Activated T-helper 9 cell treated with anti-CD3 and anti-CD28 coated beads, Interleukin-2, amount 50 U/mL, for 16 hours (primary cell): ENCODE measurements at regions not wholly inside any gene's neighbourhood (a gene's known extent, or its start where the extent isn't known, plus 50 kb on each side); places are given as distances from the start of the nearest gene placed in this dataset.
"Not testable (repeated sequence)": the region's sequence is repeated elsewhere in the genome, so short reads cannot be mapped to it uniquely, and the experiment has no call there.

Experiments used
- DNase-seq: peaks from one replicate; pipeline ENCODE4 v3.0.0-alpha.2; 2020; ENCODE audit warnings: low read depth

DNA sequence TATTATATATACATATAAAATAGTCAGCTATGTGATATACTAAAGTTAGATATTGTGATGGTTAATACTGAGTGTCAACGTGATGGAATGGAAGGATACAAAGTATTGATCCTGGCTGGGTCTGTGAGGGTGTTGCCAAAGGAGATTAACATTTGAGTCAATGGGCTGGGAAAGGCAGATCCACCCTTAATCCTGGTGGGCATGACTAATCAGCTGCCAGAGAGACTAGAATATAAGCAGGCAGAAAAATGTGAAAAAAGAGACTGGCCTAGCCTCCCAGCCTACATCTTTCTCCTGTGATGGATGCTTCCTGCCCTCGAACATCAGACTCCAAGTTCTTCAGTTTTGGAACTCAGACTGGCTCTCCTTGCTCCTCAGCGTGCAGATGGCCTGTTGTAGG is 321.6 kb upstream of the NT5E start:
- not testable (repeated sequence) for DNase-seq

- DNase-seq, result no peak
Measured at GRCh38 chr6:85127696-85128243, 322.1 kb upstream of the NT5E start.

DNA sequence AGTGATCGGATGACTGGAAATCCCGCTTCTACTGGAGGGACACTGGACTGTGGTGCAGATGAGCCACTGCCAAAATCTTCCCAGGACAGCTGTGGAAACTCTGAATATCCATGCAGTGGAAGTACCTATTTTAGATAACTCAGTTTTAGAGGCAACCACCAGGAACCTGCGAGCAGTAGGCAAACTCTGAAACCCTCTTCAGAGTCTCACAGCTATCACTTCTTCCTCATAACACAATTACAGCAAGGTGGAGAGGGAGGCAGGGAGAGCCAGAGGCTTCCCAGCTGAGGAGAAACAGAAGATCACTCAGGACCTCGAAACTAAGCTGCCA is 322.8 kb upstream of the NT5E start:
- DNase-seq, result no peak

- no peak for DNase-seq
Measured at GRCh38 chr6:85126485-85127167, 323.3 kb upstream of the NT5E start.

DNA sequence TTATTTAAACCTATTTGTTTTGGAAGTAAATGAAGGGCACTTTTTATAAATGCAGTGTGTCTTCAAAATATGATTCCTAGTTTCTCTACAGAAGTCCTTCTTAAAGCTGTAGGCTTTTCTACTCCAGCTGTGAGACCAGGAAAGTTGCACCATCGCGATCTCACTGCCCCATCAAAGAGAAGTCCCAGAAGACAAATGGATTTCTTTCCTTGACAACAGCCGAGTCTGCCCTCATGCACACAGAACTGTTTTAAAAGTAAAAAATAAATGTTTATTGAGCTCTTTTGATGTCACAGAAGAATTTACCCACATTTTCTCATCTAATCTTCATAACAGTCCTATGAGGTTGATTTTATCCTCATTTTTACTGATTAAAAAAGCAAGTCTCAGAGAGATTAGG is 324.4 kb upstream of the NT5E start:
- no peak for DNase-seq

DNA sequence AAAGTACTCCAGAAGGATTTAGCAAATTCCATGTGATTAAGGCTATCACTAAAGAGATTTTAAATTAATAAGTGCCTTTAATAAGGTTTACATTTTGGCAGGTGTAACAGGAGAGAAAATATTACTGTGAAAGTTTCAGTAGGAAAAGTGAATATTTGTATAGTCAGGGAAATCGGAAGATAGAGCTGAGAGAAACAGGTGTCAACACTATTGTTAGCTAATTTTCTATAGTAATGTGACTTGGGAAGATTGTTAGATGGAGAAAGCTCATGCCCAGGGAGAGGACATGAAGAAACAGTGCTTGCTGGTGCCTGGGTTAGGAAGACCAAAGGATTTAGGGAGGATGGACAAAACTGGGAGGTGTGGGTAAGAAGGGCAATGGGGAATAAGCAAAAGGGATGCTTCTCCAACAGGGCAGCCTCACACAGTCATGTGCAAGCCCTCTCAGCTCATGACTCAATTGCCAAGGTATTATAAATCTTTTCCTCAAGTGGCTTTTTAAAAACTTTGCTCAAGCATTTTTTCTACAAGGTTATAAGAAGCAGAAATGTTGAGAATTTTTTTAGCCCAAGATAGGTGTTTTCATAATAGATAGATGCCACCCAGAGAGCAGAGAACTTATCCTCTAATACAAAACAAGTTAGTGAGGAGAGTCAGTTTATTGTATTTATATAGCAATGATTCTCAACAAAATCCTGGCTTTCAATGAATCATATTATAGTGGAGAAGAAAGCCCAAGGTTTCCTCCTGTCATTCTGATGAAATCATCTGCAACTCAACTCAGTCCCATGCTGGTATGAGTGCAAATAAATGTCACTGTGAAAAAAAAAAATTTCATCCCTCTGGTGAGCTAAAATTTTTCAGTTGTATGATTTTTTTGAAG is 325.2 kb upstream of the NT5E start:
- DNase-seq, result no peak

DNA sequence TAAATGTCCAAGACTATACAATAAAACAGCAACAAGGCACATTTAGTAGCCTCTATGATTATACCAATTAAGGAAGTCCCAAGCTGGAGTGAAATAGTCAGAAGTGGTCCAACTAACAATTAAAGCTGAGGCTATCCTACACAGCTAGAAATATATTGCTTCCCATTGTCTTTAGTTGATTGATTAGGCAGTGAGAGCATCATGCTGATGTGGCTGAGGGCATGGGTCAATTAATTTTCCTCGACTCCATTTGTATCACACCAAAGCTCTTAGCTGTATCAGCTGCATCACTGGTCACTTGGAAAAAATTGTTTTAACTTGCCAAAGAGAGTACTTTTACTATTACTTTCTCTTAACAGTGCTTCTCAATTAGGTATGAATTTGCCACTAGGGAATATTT is 328.7 kb upstream of the NT5E start:
- no peak for DNase-seq

DNA sequence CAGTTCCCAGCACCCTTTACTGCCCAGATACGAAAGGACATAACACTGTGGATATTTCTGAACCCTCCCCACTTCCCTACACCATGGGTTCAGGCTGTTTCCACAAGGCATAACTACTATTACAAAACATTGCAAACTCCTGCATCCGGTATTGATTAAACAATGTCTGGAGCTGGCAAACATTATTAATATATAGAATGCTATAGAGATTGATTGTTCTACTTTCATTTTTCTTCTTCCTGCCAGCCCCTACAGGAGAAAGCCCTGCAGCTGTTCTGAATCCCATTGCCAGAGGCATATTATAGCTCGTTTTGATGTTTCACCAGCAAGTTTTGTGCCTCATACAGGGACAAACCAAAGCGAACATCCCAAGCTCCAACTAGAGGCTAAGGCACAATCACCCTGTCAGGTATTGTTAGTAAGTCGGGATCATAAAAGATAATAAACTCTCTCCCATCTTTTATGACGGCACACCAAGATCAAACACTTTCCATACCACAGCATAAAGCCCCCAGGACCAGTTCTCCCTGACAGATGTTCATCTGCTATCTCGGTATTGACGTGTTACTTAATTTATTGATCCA is 331.1 kb upstream of the NT5E start:
- no peak for DNase-seq

DNA sequence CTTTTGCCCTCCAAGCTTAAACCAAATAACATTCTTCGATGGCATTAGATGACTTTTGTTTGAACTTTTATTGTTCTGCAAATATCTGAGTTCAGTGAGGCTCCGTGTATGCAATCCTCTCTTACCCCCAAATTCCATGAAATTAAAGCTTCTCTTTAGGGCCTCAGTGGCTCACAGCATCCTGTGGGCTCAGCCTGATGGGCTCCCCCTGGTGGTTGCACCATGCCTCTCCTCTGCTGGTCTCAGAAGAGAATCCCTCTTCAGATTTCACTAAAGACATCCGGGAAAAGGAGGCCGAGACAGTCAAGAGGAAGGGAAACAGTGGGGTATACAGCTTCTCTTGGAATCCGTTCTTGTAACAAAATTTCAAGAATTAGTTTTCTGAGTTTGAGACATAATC is 331.6 kb upstream of the NT5E start:
- no peak for DNase-seq

- no peak for DNase-seq
Measured at GRCh38 chr6:85116475-85116874, 333.4 kb upstream of the NT5E start.

DNA sequence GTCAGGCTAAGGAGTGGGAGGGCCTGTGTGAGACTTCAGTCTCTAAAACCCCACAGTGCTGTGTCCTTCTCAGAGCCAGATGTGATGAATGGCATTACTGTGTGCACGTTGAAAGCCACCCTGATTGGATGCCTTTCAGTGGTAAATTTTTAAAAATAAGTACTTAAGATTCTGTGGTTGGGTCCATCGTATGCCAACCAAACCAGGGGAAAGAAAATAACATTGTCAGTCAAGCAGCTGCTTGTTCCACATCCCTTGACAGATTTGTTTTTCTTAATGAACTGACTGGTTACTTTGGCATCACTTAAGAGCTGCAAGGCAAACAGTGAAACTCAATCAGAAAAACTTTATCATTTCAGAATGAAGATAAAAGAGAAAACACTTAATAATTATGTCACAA is 334.0 kb upstream of the NT5E start:
- no peak for DNase-seq

DNA sequence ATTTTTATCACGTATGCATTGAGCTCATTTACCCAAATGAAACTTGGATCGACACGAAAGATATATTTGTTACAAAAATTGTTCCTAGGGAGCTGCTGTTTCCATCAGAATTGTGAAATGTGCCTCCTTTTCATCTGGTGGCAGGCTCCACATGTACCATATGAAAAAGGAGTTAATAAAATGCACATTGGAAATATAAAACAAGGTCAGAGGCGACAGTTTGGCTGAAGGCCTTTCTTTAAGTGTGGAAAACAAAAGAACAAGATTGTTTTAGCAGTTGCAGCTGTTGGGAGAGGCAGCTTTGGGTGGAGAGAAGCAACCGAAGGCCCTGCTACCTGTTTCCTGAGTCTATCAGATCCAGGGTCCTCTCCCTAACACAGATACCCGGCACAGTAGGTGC is 334.5 kb upstream of the NT5E start:
- no peak for DNase-seq

DNA sequence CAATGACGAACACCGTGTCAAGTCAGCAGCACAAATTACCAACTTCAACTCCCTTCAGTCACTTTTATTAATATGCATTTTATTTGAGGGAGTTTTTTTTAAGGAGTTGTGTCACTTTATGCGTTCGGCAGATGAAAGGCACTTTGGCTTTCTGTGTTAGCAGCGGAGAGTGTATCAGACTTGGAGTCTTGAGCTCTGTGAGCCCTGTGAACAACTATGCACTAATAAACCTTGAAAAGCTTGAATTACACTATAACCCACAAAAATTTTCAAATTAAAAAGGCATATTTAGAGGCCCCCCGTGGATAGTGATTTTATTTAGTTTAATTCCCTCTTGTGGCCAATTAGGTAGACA is 335.3 kb upstream of the NT5E start:
- no peak for DNase-seq

- DNase-seq, result no peak
Measured at GRCh38 chr6:85113934-85114580, 335.8 kb upstream of the NT5E start.

DNA sequence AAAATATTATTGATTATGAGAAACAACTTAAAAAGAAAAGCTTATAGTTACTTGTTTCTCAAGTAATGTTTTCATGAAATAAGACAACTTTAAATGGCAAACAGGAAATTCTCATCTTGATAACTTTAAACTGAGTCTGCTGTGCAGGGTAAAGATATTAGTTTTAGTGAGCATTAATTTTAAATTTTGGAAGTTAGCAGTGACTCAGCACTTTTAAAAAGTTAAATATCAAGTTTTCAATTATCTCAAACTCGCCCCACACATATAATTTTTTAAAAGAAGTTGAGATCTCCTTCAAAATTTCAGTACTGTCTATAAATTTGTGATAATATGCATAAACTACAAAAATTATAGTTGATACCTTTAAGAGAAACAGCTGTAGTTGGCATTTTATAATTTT is 337.3 kb upstream of the NT5E start:
- no peak for DNase-seq

GRCh38 chr6:85111481-85112011 is 338.3 kb upstream of the NT5E start:
- DNase-seq, result no peak

DNA sequence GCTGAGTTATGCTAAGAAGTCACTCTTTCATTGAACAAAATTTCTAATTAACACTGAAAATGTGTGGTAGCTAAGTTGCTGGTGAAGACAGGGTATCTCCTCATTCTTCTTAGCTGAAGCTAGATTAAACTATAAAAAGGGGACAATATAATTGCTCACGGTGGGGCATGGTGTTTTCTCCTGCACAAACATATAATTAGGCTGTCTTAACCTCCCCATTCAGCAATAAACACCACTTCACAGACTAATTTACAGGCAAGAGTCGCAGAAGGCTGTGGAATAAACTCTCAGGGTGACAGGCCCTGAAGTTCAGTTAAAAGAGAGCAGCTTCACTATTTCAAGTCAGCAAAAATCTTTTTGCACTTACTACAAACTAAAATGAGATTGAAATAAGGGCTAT is 338.9 kb upstream of the NT5E start:
- no peak for DNase-seq

DNA sequence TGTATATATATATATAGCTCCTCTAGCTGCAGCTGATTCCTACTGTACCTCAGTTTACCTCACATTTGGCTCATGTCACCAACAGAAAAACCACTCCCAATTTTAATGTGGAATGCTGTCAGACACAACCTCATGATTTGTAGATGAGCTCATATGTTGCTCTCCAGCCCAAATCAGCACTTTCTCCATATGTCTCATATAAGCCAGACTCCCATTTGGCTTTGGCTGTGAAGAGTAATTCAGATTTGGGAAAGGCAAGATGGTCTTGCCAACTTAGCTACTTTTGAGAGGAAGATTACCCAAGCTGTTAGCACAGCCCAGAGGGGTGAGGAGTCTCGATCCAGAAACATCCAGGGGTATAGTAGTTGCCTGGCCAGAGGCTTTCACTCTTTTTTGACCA is 342.2 kb upstream of the NT5E start:
- DNase-seq, result no peak

DNA sequence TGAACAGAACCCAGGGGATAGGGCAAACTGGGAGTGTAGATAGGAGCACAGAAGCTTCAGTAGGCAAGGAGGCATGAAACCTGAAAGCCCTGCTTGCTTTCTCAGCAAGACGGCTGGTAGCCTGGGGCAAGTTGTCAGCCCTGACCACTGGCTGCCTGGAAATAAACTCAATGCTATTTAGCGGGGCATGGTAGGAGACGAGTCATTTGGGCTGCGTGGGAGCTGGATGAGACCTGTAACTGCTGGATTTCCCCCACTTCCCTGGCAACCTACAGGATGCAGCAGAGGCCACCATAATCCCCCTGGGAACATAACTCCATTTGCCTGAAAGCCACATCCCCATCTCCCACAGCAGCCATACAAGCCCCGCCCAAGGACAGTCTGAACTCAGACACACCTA is 332.6 kb upstream of the TBX18 start:
- no peak for DNase-seq

GRCh38 chr6:85092226-85092625 is 327.8 kb upstream of the TBX18 start:
- DNase-seq, result no peak

DNA sequence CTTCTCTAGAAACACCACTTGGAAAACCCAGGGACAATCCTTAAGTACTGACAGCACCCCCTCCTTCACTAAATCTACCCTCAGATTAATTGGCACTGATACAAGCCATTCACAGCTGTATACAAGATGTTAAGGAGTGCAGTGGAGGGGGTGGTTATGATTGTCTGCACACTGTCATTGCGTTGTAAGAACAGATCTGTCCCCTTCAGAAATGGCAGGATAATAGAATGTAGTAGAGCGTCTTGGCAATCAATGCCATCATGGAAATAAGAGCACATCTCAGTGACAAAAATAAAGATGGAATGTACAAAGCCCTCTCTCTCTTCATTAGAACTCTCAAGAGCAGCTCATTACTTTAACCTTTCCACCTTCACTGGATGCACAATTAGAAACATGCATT is 324.9 kb upstream of the TBX18 start:
- DNase-seq, result no peak

DNA sequence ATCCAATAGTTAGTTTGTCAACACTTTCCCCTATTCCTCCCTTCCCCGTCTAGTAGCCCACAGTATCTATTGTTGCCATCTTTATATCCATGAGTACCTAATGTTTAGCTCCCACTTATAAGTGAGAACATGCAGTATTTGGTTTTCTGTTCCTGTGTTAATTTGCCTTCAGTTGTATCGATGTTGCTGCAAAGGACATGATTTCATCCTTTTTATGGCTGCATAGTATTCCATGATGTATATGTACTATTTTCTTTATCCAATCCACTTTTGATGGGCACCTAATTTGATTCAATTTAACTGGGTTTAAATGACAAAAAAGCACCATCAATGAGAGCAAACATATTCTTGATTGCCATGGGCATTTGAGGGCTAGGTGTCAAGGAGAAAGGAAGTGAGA is 321.5 kb upstream of the TBX18 start:
- no peak for DNase-seq

DNA sequence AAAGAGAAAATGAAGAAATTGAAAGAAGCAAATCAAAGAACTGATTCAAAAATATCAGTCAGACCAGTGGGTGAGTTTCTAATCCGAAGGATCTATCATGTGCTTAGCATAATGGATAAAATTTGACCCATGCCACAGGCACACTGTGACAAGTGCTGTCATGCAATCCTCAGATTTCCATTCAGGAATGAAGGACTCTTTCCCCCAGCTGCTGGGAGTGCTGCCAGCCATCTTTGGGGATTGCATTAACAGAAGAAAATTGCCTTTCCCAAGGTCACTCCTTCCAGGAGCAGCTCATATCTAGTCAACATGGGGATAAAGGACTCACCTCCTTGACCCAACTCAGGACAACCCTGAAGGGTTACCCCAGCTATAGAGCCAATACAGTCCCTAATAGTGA is 316.7 kb upstream of the TBX18 start:
- no peak for DNase-seq
